ENCODE measurements at regions not wholly inside any gene's neighbourhood (a gene's known extent, or its start where the extent isn't known, plus 50 kb on each side); places are given as distances from the start of the nearest gene placed in this dataset.

DNA sequence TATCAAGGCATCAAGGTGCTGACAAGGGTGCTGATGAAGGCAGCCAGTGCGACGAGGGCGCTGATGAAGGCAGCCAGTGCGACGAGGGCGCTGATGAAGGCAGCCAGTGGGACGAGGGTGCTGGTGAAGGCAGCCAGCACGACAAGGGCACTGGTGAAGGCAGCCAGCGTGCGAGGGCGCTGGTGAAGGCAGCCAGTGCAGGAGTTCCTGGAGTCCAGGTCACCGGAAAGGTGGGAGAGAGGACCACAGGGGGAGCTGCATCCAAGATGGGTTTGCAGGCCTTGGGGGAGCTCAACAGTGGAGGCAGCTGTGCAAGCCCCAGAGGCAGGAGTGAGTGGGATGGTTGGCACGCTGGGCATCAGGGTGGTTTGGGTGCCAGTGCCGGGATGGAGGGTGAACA lies 176.3 kb downstream of the TBXT start:
- TF ChIP-seq POLR2A (IDR thresholded peaks at IDR 0.05), result no peak
- TF ChIP-seq, protein P1, sequence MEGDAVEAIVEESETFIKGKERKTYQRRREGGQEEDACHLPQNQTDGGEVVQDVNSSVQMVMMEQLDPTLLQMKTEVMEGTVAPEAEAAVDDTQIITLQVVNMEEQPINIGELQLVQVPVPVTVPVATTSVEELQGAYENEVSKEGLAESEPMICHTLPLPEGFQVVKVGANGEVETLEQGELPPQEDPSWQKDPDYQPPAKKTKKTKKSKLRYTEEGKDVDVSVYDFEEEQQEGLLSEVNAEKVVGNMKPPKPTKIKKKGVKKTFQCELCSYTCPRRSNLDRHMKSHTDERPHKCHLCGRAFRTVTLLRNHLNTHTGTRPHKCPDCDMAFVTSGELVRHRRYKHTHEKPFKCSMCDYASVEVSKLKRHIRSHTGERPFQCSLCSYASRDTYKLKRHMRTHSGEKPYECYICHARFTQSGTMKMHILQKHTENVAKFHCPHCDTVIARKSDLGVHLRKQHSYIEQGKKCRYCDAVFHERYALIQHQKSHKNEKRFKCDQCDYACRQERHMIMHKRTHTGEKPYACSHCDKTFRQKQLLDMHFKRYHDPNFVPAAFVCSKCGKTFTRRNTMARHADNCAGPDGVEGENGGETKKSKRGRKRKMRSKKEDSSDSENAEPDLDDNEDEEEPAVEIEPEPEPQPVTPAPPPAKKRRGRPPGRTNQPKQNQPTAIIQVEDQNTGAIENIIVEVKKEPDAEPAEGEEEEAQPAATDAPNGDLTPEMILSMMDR (IDR thresholded peaks at IDR 0.05), result no peak
